ENCODE measurements at regions not wholly inside any gene's neighbourhood (a gene's known extent, or its start where the extent isn't known, plus 50 kb on each side); places are given as distances from the start of the nearest gene placed in this dataset.

GRCh38 chr3:66809595-66809958, 188.5 kb upstream of the KBTBD8 start:
- no peak for TF ChIP-seq CTCF (IDR thresholded peaks at IDR 0.05)
- no peak for TF ChIP-seq POLR2A (IDR thresholded peaks at IDR 0.05)

All from adrenal gland (tissue), 5 donors.